MCF 10A (cell line): ENCODE measurements at regions not wholly inside any gene's neighbourhood (a gene's known extent, or its start where the extent isn't known, plus 50 kb on each side); places are given as distances from the start of the nearest gene placed in this dataset.

ENCODE experiments used
- BruUV-seq: library from RNA; stranded (reverse); fragments of 400-500 nt; replicated peaks from 2 replicates; lab custom pipeline; 2021; lab: Mats Ljungman, UMichigan
- CTCF ChIA-PET: fragments of 300-600 bp; sonication (Branson Sonifier 250); formaldehyde crosslinking; extraction: SDS; loops from one replicate; lab custom pipeline; 2021; ENCODE audit warnings: antibody characterized with exemption, inconsistent platforms; lab: Yijun Ruan, JAX
- POLR2A ChIA-PET: fragments of 300-600, 350-650 bp; sonication (Branson Sonifier 250); formaldehyde crosslinking; extraction: SDS; loops from one replicate; lab custom pipeline; 2020; ENCODE audit warnings: antibody characterized with exemption, inconsistent platforms; lab: Yijun Ruan, JAX
- DNase-seq: peaks from one replicate; pipeline ENCODE4 v3.0.0-alpha.2; 2018; ENCODE audit not compliant: unreplicated experiment
- H3K27ac Mint-ChIP-seq: one replicate; pipeline ENCODE4 v1.8.0; 2022; ENCODE audit warnings: mild to moderate bottlenecking, low read depth, mixed read lengths; ENCODE audit not compliant: unreplicated experiment
- H3K27me3 Mint-ChIP-seq: one replicate; pipeline ENCODE4 v1.8.0; 2022; ENCODE audit warnings: mixed read lengths; ENCODE audit not compliant: insufficient read depth, unreplicated experiment
- H3K36me3 Mint-ChIP-seq: one replicate; pipeline ENCODE4 v1.8.0; 2022; ENCODE audit warnings: mild to moderate bottlenecking, moderate library complexity, mixed read lengths; ENCODE audit not compliant: insufficient read depth, unreplicated experiment
- H3K4me1 Mint-ChIP-seq: one replicate; pipeline ENCODE4 v1.8.0; 2022; ENCODE audit warnings: mixed read lengths; ENCODE audit not compliant: insufficient read depth, unreplicated experiment
- H3K4me3 Mint-ChIP-seq: one replicate; pipeline ENCODE4 v1.8.0; 2022; ENCODE audit warnings: mild to moderate bottlenecking, moderate library complexity, mixed read lengths; ENCODE audit not compliant: unreplicated experiment
- H3K9me3 Mint-ChIP-seq: one replicate; pipeline ENCODE4 v1.8.0; 2022; ENCODE audit warnings: mixed read lengths; ENCODE audit not compliant: unreplicated experiment
- CTCF ChIP-seq: fragments of 200-600 bp; IDR thresholded peaks from one replicate; pipeline ENCODE4 v1.8.0; 2022; ENCODE audit warnings: antibody characterized with exemption, mild to moderate bottlenecking; ENCODE audit not compliant: unreplicated experiment
- intact Hi-C: fragments of 100-400 bp; cut with micrococcal nuclease; formaldehyde crosslinking; loops from 2 replicates; pipeline ENCODE4 v1.14.1; 2022

DNA sequence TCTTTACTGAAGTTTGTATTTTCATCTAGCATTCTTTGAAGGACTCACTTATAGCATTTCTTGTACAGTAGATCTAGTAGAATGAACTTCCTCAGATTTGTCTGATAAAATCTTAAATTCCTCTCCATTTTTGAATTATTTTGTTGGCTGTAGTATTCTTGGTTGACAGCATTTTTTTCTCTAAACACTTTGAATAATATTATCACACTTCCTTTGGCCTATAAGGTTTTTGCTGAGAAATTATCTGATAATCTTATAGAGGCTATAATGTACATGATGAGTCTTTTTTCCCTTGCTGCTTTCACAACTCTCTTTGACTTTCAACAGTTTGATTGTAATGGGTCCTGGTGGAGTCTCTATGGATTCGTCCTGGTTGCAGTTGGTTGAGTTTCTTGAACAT, 169.5 kb downstream of the NOL4 start:
- no peak for DNase-seq
- no TSS peak for BruUV-seq
- no peak for TF ChIP-seq CTCF
- Mint-ChIP-seq H3K27me3 (no peaks in the 10 kb centered on the region), H3K36me3 (no peaks in the 10 kb centered on the region), H3K9me3 (peaks cover 17% of the 10 kb centered on the region), H3K4me1 (no peaks in the 10 kb centered on the region), H3K27ac (no peak overlapping the region), H3K4me3 (no peak overlapping the region)
- POLR2A ChIA-PET, result no interaction called here
- intact Hi-C loops, result no loop called here
- CTCF ChIA-PET, result no interaction called here

DNA sequence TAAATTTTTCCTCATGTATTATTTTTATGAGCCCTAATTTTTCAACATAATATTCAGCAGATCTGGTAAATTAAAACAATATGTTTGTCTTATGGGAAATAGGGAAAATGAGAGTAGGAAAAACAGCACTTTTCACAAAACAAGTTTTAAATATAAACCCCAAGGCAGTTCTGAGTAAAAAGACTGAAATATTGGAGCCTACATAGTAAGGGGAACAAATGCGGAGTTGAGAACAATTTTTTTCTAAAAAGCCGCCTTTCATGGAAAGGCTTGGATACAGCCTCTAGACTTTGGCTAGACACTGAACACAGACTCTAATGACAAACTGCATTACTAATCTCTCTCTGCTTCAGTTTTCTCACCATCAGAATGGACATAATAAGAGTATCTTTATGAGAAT, 174.1 kb downstream of the NOL4 start:
- no peak for TF ChIP-seq CTCF
- ChIA-PET POLR2A (no interaction called here), CTCF (interaction anchor here (0.9 kb wide), 1 partner anchor 125 kb away, joined by 3 read pairs; no protein-coding TSS in a partner anchor)
- Mint-ChIP-seq H3K27me3 (no peaks in the 10 kb centered on the region), H3K4me3 (no peak overlapping the region), H3K9me3 (peaks cover 5% of the 10 kb centered on the region), H3K36me3 (no peaks in the 10 kb centered on the region), H3K4me1 (no peaks in the 10 kb centered on the region), H3K27ac (no peak overlapping the region)
- intact Hi-C loops, result no loop called here
- no peak for DNase-seq
- BruUV-seq, result no TSS peak

GRCh38 chr18:34049511-34049910, 175.2 kb downstream of the NOL4 start:
- no peaks in the 10 kb centered on the region for H3K27me3 Mint-ChIP-seq
- H3K4me1 Mint-ChIP-seq, result no peaks in the 10 kb centered on the region
- H3K9me3 Mint-ChIP-seq, result no peaks in the 10 kb centered on the region
- CTCF ChIA-PET, result no interaction called here
- BruUV-seq, result no TSS peak
- no peak for TF ChIP-seq CTCF
- intact Hi-C loops, result no loop called here
- no peak for DNase-seq
- POLR2A ChIA-PET, result no interaction called here
- H3K36me3 Mint-ChIP-seq, result no peaks in the 10 kb centered on the region
- H3K4me3 Mint-ChIP-seq, result no peak overlapping the region
- H3K27ac Mint-ChIP-seq, result no peak overlapping the region

- BruUV-seq, result no TSS peak
- Mint-ChIP-seq H3K27ac (no peak overlapping the region), H3K4me3 (no peak overlapping the region), H3K4me1 (no peaks in the 10 kb centered on the region), H3K27me3 (no peaks in the 10 kb centered on the region), H3K36me3 (no peaks in the 10 kb centered on the region), H3K9me3 (no peaks in the 10 kb centered on the region)
- POLR2A ChIA-PET, result no interaction called here
- DNase-seq, result no peak
- no peak for TF ChIP-seq CTCF
- intact Hi-C loops, result no loop called here
- CTCF ChIA-PET, result no interaction called here
Observed at GRCh38 chr18:34048423-34048822, 176.3 kb downstream of the NOL4 start.
